ENCODE measurements at regions not wholly inside any gene's neighbourhood (a gene's known extent, or its start where the extent isn't known, plus 50 kb on each side); places are given as distances from the start of the nearest gene placed in this dataset.

DNA sequence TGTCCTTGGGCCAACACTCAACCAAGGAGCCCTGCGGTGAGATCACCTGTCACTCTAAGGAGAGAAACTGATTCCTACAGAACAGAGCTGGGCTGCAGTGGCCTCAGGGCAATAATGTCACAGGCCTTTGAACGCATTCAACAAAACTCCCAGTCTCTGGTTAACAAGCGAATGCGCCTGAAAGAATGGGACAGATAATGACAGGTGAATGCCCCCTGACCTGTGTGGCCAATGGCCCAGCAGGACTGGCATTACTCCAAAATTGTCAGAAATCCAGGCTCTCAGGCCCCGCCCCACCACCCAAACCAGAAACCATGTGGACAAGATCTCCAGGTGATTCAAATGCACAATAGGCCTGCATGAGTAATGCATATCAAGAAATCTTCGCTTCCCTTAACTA is 277.7 kb upstream of the KLF6 start:
- POLR2A ChIA-PET: no interaction called here

DNA sequence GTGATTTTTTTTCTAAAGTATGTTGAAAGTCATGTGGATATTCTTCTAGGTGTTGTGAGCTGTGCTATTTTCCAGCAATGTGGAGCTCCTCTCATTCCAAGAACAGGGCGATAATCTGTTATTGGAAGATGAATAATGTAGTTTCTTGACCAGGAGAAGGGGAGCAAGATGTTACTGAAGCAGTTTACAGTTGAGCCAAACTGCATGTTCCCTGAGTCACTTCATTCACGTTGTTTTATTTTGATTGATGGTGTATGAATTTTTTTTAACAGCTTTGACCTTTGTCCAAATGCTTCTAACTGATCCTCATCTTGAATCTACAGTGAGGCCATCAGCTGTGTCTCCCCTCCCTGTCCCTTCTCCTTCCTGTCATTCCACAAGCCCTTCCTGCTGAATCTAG is 277.1 kb upstream of the KLF6 start:
- TF ChIP-seq, protein P1, sequence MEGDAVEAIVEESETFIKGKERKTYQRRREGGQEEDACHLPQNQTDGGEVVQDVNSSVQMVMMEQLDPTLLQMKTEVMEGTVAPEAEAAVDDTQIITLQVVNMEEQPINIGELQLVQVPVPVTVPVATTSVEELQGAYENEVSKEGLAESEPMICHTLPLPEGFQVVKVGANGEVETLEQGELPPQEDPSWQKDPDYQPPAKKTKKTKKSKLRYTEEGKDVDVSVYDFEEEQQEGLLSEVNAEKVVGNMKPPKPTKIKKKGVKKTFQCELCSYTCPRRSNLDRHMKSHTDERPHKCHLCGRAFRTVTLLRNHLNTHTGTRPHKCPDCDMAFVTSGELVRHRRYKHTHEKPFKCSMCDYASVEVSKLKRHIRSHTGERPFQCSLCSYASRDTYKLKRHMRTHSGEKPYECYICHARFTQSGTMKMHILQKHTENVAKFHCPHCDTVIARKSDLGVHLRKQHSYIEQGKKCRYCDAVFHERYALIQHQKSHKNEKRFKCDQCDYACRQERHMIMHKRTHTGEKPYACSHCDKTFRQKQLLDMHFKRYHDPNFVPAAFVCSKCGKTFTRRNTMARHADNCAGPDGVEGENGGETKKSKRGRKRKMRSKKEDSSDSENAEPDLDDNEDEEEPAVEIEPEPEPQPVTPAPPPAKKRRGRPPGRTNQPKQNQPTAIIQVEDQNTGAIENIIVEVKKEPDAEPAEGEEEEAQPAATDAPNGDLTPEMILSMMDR (IDR thresholded peaks at IDR 0.05): no peak
- H3K4me3 Mint-ChIP-seq: no peak overlapping the region
- H3K27ac Mint-ChIP-seq: no peak overlapping the region
- DNase-seq: no peak
- no peaks in the 10 kb centered on the region for H3K27me3 Mint-ChIP-seq
- H3K4me1 Mint-ChIP-seq: peaks cover 20% of the 10 kb centered on the region
- H3K36me3 Mint-ChIP-seq (ENCODE audit: low read depth): no peaks in the 10 kb centered on the region
- no peak for ATAC-seq (ENCODE audit: low read depth)
- CTCF ChIA-PET: no interaction called here
- POLR2A ChIA-PET: no interaction called here
- intact Hi-C loops (cut with micrococcal nuclease): no loop called here
- no peaks in the 10 kb centered on the region for H3K9me3 Mint-ChIP-seq

More for the DNA sequence above, 277.7 kb upstream of the KLF6 start:
- CTCF ChIA-PET: no interaction called here
- DNase-seq (no peak), ATAC-seq (ENCODE audit: low read depth) (no peak)
- TF ChIP-seq, protein P1 (IDR thresholded peaks at IDR 0.05): no peak
- intact Hi-C loops (cut with micrococcal nuclease): no loop called here
- Mint-ChIP-seq H3K4me1 (peaks cover 20% of the 10 kb centered on the region), H3K27ac (no peak overlapping the region), H3K4me3 (no peak overlapping the region), H3K9me3 (no peaks in the 10 kb centered on the region), H3K27me3 (no peaks in the 10 kb centered on the region), H3K36me3 (ENCODE audit: low read depth) (no peaks in the 10 kb centered on the region)

DNA sequence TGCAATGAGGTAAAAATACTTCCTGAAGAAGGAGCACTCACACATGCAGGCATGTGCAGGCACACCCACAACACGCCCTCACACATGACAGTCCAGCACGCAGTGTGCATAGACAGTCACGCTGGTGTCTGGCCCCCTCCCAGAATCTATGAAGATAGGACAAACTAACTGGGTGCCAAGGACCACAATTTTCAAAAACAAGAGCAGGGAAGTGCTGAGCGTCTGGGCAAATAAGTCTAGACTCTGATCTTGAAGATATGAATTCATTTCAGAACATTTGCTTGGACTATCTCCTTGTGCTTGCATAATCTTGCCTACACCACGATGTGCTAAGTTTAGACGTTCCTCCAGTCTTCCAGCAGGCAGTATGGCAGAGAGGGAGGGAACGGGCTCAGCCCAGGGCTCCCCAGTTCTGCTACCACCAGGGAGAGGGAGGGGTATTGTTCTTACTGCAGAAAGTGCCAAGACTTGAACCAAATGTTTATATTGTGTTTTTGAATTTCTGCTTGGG is 276.5 kb upstream of the KLF6 start:
- ATAC-seq (ENCODE audit: low read depth) (no peak), DNase-seq (no peak)
- Mint-ChIP-seq H3K36me3 (ENCODE audit: low read depth) (no peaks in the 10 kb centered on the region), H3K9me3 (no peaks in the 10 kb centered on the region), H3K4me1 (peaks cover 20% of the 10 kb centered on the region), H3K4me3 (no peak overlapping the region), H3K27ac (no peak overlapping the region), H3K27me3 (no peaks in the 10 kb centered on the region)
- intact Hi-C loops (cut with micrococcal nuclease): no loop called here
- POLR2A ChIA-PET: no interaction called here
- CTCF ChIA-PET: no interaction called here
- TF ChIP-seq, protein P1 (IDR thresholded peaks at IDR 0.05): no peak

DNA sequence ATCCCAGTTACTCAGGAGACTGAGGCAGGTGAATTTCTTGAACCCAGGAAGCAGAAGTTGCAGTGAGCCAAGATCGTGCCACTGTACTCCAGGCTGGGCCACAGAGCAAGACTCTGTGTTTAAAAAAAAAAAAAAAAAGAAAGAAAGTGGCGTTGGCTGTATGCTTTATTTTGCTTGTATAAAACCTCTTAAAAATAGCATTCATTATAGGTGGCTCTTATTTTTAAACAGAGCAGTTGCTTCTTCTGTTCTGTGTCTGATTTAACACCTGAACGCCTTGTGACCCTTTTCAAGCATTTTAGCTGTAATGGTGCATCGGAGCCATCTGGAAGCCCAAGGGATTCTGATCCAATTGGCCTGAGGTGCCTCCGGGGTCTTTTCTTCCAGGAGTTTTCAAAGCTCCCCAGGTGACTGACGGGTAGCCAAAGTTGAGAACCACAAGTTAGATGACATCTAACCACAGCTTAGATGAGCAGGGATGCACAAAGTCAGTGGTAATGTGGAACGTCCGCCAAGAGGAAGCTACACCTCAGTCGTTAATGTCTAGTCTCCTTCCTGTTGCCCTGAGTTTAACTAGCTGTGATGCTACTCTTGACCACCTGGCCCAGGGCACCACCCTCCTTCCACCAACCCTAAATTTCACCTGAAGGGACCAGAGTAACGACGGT is 274.6 kb upstream of the KLF6 start:
- Mint-ChIP-seq H3K4me1 (peaks cover 21% of the 10 kb centered on the region), H3K4me3 (no peak overlapping the region), H3K27me3 (no peaks in the 10 kb centered on the region), H3K9me3 (no peaks in the 10 kb centered on the region), H3K27ac (no peak overlapping the region), H3K36me3 (ENCODE audit: low read depth) (no peaks in the 10 kb centered on the region)
- TF ChIP-seq, protein P1 (IDR thresholded peaks at IDR 0.05): no peak
- no peak for DNase-seq
- intact Hi-C loops (cut with micrococcal nuclease): no loop called here
- ChIA-PET CTCF (interaction anchor here (0.9 kb wide), 1 partner anchor 24 kb away, joined by 3 read pairs; no protein-coding TSS in a partner anchor), POLR2A (interaction anchor here (0.6 to 3.9 kb wide), 5 partner anchors 90 to 276 kb away, joined by 4 to 16 read pairs (median 5); partner anchors contain the start of gene KLF6)
- ATAC-seq (ENCODE audit: low read depth): peak; percentile 52

DNA sequence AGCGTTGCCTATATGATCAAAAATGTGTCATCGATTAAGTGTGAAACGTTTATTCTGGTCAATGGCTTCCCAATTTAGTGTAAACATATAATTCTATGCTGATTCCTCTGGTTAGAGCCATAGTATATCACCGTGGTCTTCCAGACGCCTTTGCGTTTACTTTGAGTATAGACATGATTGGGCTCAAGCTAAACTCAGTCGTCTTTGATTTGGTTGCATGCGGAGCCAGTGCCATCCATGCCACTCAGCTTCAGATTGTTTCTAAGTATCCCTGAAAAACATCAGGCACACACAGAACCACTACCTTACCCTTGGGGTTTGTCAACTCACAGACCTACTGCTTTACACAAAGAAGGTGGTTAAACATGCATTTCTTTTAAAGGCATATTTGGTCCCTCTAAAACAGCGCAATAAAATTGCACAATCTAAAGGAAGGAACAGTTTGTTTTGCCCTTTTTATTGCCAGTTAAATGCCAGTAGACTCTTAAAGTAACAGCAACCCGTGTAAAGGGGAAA is 273.6 kb upstream of the KLF6 start:
- Mint-ChIP-seq H3K27ac (no peak overlapping the region), H3K4me1 (peaks cover 31% of the 10 kb centered on the region), H3K4me3 (no peak overlapping the region), H3K9me3 (peaks cover 3% of the 10 kb centered on the region), H3K36me3 (ENCODE audit: low read depth) (no peaks in the 10 kb centered on the region), H3K27me3 (no peaks in the 10 kb centered on the region)
- CTCF ChIA-PET: no interaction called here
- no peak for DNase-seq
- ATAC-seq (ENCODE audit: low read depth): no peak
- intact Hi-C loops (cut with micrococcal nuclease): no loop called here
- POLR2A ChIA-PET: interaction anchor here (3.9 kb wide), 1 partner anchor 273 kb away, joined by 16 read pairs; the partner anchor contains the start of gene KLF6
- TF ChIP-seq, protein P1 (IDR thresholded peaks at IDR 0.05): no peak
